H9 (cell line): ENCODE measurements at regions not wholly inside any gene's neighbourhood (a gene's known extent, or its start where the extent isn't known, plus 50 kb on each side); places are given as distances from the start of the nearest gene placed in this dataset.

Source experiments
- DNase-seq: peaks from one replicate; pipeline ENCODE4 v3.0.0-alpha.2; 2017
- H2AFZ ChIP-seq: one replicate; pipeline ENCODE4 v1.6.1; 2013; ENCODE audit warnings: mild to moderate bottlenecking, low read length, control low read depth, moderate library complexity
- H2AK5ac ChIP-seq: 2 replicates; pipeline ENCODE4 v1.6.1; 2013; ENCODE audit warnings: low read length, control low read depth, mixed read lengths; ENCODE audit not compliant: insufficient read length
- H2BK120ac ChIP-seq: one replicate; pipeline ENCODE4 v1.6.1; 2013; ENCODE audit warnings: low read depth, mild to moderate bottlenecking, low read length, control low read depth, inconsistent platforms; ENCODE audit not compliant: poor library complexity, severe bottlenecking
- H2BK12ac ChIP-seq: 2 replicates; pipeline ENCODE4 v1.6.1; 2013; ENCODE audit warnings: low read length, control low read depth, mixed read lengths, low read depth; ENCODE audit not compliant: insufficient read length
- H2BK15ac ChIP-seq: 2 replicates; pipeline ENCODE4 v1.6.1; 2013; ENCODE audit warnings: low read depth, low read length, control low read depth
- H2BK20ac ChIP-seq: one replicate; pipeline ENCODE4 v1.6.1; 2013; ENCODE audit warnings: low read depth, mild to moderate bottlenecking, low read length, control low read depth, inconsistent platforms; ENCODE audit not compliant: poor library complexity, severe bottlenecking
- H2BK5ac ChIP-seq: 2 replicates; pipeline ENCODE4 v1.6.1; 2013; ENCODE audit warnings: low read length, control low read depth, mixed read lengths; ENCODE audit not compliant: insufficient read length
- H3K14ac ChIP-seq: 2 replicates; pipeline ENCODE4 v1.6.1; 2013; ENCODE audit warnings: low read length, control low read depth; ENCODE audit not compliant: insufficient read depth
- H3K18ac ChIP-seq: 2 replicates; pipeline ENCODE4 v1.6.1; 2013; ENCODE audit warnings: low read depth, mild to moderate bottlenecking, mixed read lengths, low read length, control low read depth; ENCODE audit not compliant: insufficient read length
- H3K23ac ChIP-seq: 2 replicates; pipeline ENCODE4 v1.6.1; 2013; ENCODE audit warnings: low read length, control low read depth, mixed read lengths, low read depth; ENCODE audit not compliant: insufficient read length
- H3K23me2 ChIP-seq: 2 replicates; pipeline ENCODE4 v1.6.1; 2013; ENCODE audit warnings: low read depth, mild to moderate bottlenecking, mixed read lengths, low read length, control low read depth; ENCODE audit not compliant: insufficient read length, poor library complexity, severe bottlenecking
- H3K27ac ChIP-seq: 2 replicates; pipeline ENCODE4 v1.5.1; 2013; ENCODE audit warnings: low read length, control low read depth, mixed read lengths, low read depth; ENCODE audit not compliant: insufficient read length
- H3K27me3 ChIP-seq: 2 replicates; pipeline ENCODE4 v1.6.1; 2013; ENCODE audit warnings: low read length, control low read depth, inconsistent platforms; ENCODE audit not compliant: insufficient read depth
- H3K4ac ChIP-seq: 2 replicates; pipeline ENCODE4 v1.6.1; 2013; ENCODE audit warnings: low read depth, mild to moderate bottlenecking, control low read depth, inconsistent platforms, low read length, moderate library complexity
- H3K4me1 ChIP-seq: 2 replicates; pipeline ENCODE4 v1.6.1; 2013; ENCODE audit warnings: low read length, control low read depth, inconsistent platforms; ENCODE audit not compliant: insufficient read depth
- H3K4me2 ChIP-seq: 2 replicates; pipeline ENCODE4 v1.6.1; 2013; ENCODE audit warnings: low read length, control low read depth, mixed read lengths; ENCODE audit not compliant: insufficient read length, insufficient read depth
- H3K56ac ChIP-seq: 2 replicates; pipeline ENCODE4 v1.6.1; 2013; ENCODE audit warnings: low read depth, mild to moderate bottlenecking, mixed read lengths, low read length, control low read depth; ENCODE audit not compliant: insufficient read length
- H3K79me1 ChIP-seq: 2 replicates; pipeline ENCODE4 v1.6.1; 2013; ENCODE audit warnings: low read depth, mild to moderate bottlenecking, moderate library complexity, low read length, control low read depth, inconsistent platforms; ENCODE audit not compliant: insufficient read depth, poor library complexity, severe bottlenecking
- H3K79me2 ChIP-seq: 2 replicates; pipeline ENCODE4 v1.6.1; 2013; ENCODE audit warnings: low read length, control low read depth, inconsistent platforms; ENCODE audit not compliant: insufficient read depth
- H3K9ac ChIP-seq: 2 replicates; pipeline ENCODE4 v1.6.1; 2013; ENCODE audit warnings: low read length, control low read depth, mixed read lengths; ENCODE audit not compliant: insufficient read length; ENCODE audit errors: extremely low read depth
- H3K9me3 ChIP-seq: one replicate; pipeline ENCODE4 v1.6.1; 2013; ENCODE audit warnings: low read depth, low read length, inconsistent platforms; ENCODE audit not compliant: control insufficient read depth
- H3T11ph ChIP-seq: one replicate; pipeline ENCODE4 v1.6.1; 2013; ENCODE audit warnings: mild to moderate bottlenecking, low read length, control low read depth, inconsistent platforms
- H4K20me1 ChIP-seq: one replicate; pipeline ENCODE4 v1.6.1; 2013; ENCODE audit not compliant: control insufficient read depth, insufficient read length, insufficient read depth
- H4K5ac ChIP-seq: 2 replicates; pipeline ENCODE4 v1.6.1; 2013; ENCODE audit warnings: low read depth, mild to moderate bottlenecking, mixed read lengths, low read length, control low read depth; ENCODE audit not compliant: insufficient read length
- H4K8ac ChIP-seq: replicated peaks from 2 replicates; pipeline ENCODE4 v1.6.1; 2013; ENCODE audit warnings: low read length, control low read depth, mixed read lengths, low read depth; ENCODE audit not compliant: insufficient read length
- H4K91ac ChIP-seq: 2 replicates; pipeline ENCODE4 v1.6.1; 2013; ENCODE audit warnings: low read depth, mild to moderate bottlenecking, moderate library complexity, mixed read lengths, low read length, control low read depth; ENCODE audit not compliant: insufficient read length
- H3K27ac Mint-ChIP-seq, 3 experiments: 2 replicates in 2 of 3; 3 replicates in 1 of 3; pipeline ENCODE4 v1.8.0; 2020 to 2021; ENCODE audit warnings: mixed read lengths in 3 of 3, mild to moderate bottlenecking in 1 of 3, moderate library complexity in 1 of 3
- H3K27me3 Mint-ChIP-seq: 2 replicates; pipeline ENCODE4 v1.8.0; 2021; ENCODE audit warnings: low read depth, mild to moderate bottlenecking, moderate library complexity, mixed read lengths
- H3K36me3 Mint-ChIP-seq, 3 experiments: 2 replicates in 2 of 3; 3 replicates in 1 of 3; pipeline ENCODE4 v1.8.0; 2020 to 2021; ENCODE audit warnings: low read depth in 3 of 3, mixed read lengths in 3 of 3; ENCODE audit not compliant: insufficient read depth in 1 of 3
- H3K4me1 Mint-ChIP-seq, 2 experiments: 2 replicates each; pipeline ENCODE4 v1.8.0; 2020; ENCODE audit warnings: mixed read lengths in 2 of 2
- H3K4me3 Mint-ChIP-seq, 2 experiments: 2 replicates in 1 of 2; 3 replicates in 1 of 2; pipeline ENCODE4 v1.8.0; 2020 to 2021; ENCODE audit warnings: mild to moderate bottlenecking in 2 of 2, mixed read lengths in 2 of 2, moderate library complexity in 1 of 2
- H3K9me3 Mint-ChIP-seq, 2 experiments: 2 replicates in 1 of 2; 3 replicates in 1 of 2; pipeline ENCODE4 v1.8.0; 2020; ENCODE audit warnings: mild to moderate bottlenecking in 2 of 2, mixed read lengths in 2 of 2, moderate library complexity in 1 of 2
- CTCF ChIP-seq: fragments of 200-600 bp; sonication (generic); conservative IDR thresholded peaks from 3 replicates; pipeline ENCODE4 v1.8.0; 2021; ENCODE audit warnings: antibody characterized with exemption, mild to moderate bottlenecking
- WGBS: extraction: QIAGEN DNeasy Blood & Tissue Kit; methylation state at CpG from one replicate; pipeline ENCODE4 v1.1.7; 2013; ENCODE audit warnings: missing lambda C conversion rate, low lambda C conversion rate, mixed read lengths; ENCODE audit not compliant: insufficient read length; ENCODE audit errors: extremely low coverage; 5-methylcytosine and 5-hydroxymethylcytosine counted together

GRCh38 chr3:168865022-168865551, 769.4 kb upstream of the GOLIM4 start:
- H3K4ac ChIP-seq, result no peak overlapping the region
- no peak overlapping the region for H3K4me3 Mint-ChIP-seq
- no peaks in the 10 kb centered on the region for H4K20me1 ChIP-seq
- no peak overlapping the region for H2AK5ac ChIP-seq
- H4K91ac ChIP-seq, result no peak overlapping the region
- no peaks in the 10 kb centered on the region for H3K27me3 ChIP-seq
- H3K18ac ChIP-seq, result no peak overlapping the region
- no peaks in the 10 kb centered on the region for H3K4me1 ChIP-seq
- H3K23ac ChIP-seq, result no peak overlapping the region
- no peaks in the 10 kb centered on the region for H3K9me3 Mint-ChIP-seq
- no peaks in the 10 kb centered on the region for H3K4me1 Mint-ChIP-seq
- peak; percentile 86 for TF ChIP-seq CTCF
- no peaks in the 10 kb centered on the region for H3K36me3 Mint-ChIP-seq
- no peaks in the 10 kb centered on the region for H3K79me1 ChIP-seq
- no peaks in the 10 kb centered on the region for H3K79me2 ChIP-seq
- no peak overlapping the region for H3K14ac ChIP-seq
- no peak overlapping the region for H2BK20ac ChIP-seq
- no peak overlapping the region for H2AFZ ChIP-seq
- no peak for DNase-seq
- no peak overlapping the region for H2BK12ac ChIP-seq
- H3K27me3 Mint-ChIP-seq, result no peaks in the 10 kb centered on the region
- no peak overlapping the region for H3K4me2 ChIP-seq
- no peak overlapping the region for H4K5ac ChIP-seq
- H2BK15ac ChIP-seq, result no peak overlapping the region
- H3K27ac ChIP-seq, result no peak overlapping the region
- H3K23me2 ChIP-seq, result no peaks in the 10 kb centered on the region
- no peak overlapping the region for H4K8ac ChIP-seq
- WGBS, result no CpG with 5 or more reads among the region's 1 CpG
- no peak overlapping the region for H3K9ac ChIP-seq
- H2BK5ac ChIP-seq, result no peak overlapping the region
- no peak overlapping the region for H3K56ac ChIP-seq
- H3K9me3 ChIP-seq, result no peaks in the 10 kb centered on the region
- no peak overlapping the region for H2BK120ac ChIP-seq
- H3T11ph ChIP-seq, result no peak overlapping the region
- no peak overlapping the region for H3K27ac Mint-ChIP-seq
